HEK293 (cell line): ENCODE measurements at regions not wholly inside any gene's neighbourhood (a gene's known extent, or its start where the extent isn't known, plus 50 kb on each side); places are given as distances from the start of the nearest gene placed in this dataset.

Experiments
- SETDB1 ChIP-seq: IDR thresholded peaks from one replicate; pipeline ENCODE4 v1.6.1; 2017; ENCODE audit warnings: mild to moderate bottlenecking, low read length, moderate library complexity, mixed read lengths; ENCODE audit not compliant: insufficient read length
- ZFP41 ChIP-seq: fragments of 450-650 bp; formaldehyde crosslinking; IDR thresholded peaks from 2 replicates; pipeline ENCODE4 v1.5.1; 2016; ENCODE audit warnings: missing biosample characterization, missing genetic modification characterization, borderline replicate concordance
- ZNF239 ChIP-seq: fragments of 450-650 bp; formaldehyde crosslinking; IDR thresholded peaks from 2 replicates; pipeline ENCODE4 v1.5.1; 2016; ENCODE audit warnings: missing biosample characterization, missing genetic modification characterization
- ZNF394 ChIP-seq: fragments of 450-650 bp; formaldehyde crosslinking; IDR thresholded peaks from 2 replicates; pipeline ENCODE4 v1.5.1; 2016; ENCODE audit warnings: missing biosample characterization, missing genetic modification characterization, mild to moderate bottlenecking, moderate library complexity, borderline replicate concordance
- ZNF560 ChIP-seq: fragments of 450-650 bp; formaldehyde crosslinking; IDR thresholded peaks from 2 replicates; pipeline ENCODE4 v1.5.1; 2017; ENCODE audit warnings: missing biosample characterization, missing genetic modification characterization, borderline replicate concordance
- ZNF571 ChIP-seq: fragments of 450-650 bp; formaldehyde crosslinking; IDR thresholded peaks from 2 replicates; pipeline ENCODE4 v1.5.0; 2017; ENCODE audit warnings: missing biosample characterization, missing genetic modification characterization
- ZNF585B ChIP-seq: fragments of 450-650 bp; formaldehyde crosslinking; IDR thresholded peaks from 2 replicates; pipeline ENCODE4 v1.5.1; 2016; ENCODE audit warnings: missing biosample characterization, missing genetic modification characterization
- ZNF704 ChIP-seq: fragments of 450-650 bp; formaldehyde crosslinking; IDR thresholded peaks from 2 replicates; pipeline ENCODE4 v1.5.1; 2016; ENCODE audit warnings: missing biosample characterization, missing genetic modification characterization
- ZNF792 ChIP-seq: fragments of 450-650 bp; formaldehyde crosslinking; IDR thresholded peaks from 2 replicates; pipeline ENCODE4 v1.5.1; 2016; ENCODE audit warnings: missing biosample characterization, missing genetic modification characterization
- TF ChIP-seq, protein P1 (sequence below): fragments of 450-650 bp; formaldehyde crosslinking; IDR thresholded peaks from 2 replicates; pipeline ENCODE4 v1.5.1; 2016; ENCODE audit warnings: missing biosample characterization, missing genetic modification characterization

DNA sequence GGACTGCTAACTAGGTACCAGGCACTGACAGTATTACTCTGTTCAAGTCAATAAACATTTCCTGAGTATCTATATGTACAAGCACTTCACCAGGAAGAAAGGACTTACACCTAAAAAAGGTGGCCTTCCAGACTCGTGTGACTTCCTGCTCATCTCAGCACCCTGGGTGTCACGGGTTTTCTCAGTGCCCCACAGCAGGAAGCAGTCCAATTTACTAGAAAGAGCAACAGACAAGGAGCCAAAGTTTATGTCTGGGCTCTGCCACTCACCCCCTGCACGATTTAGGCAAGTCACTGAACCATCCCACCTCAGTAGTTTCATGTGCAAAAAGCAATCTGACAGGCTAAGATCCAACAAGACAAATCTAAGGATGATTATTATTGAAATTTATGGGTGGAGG is 92.4 kb downstream of the TMEM215 start:
- TF ChIP-seq SETDB1 (no peak), ZNF394 (tag by site-specific recombination) (no peak), ZFP41 (tag by site-specific recombination) (no peak), ZNF585B (tag by site-specific recombination) (no peak), ZNF571 (tag by site-specific recombination) (no peak), ZNF792 (tag by site-specific recombination) (no peak), ZNF239 (tag by site-specific recombination) (no peak), ZNF560 (tag by site-specific recombination) (no peak), ZNF704 (tag by site-specific recombination) (no peak)
- TF ChIP-seq, protein P1, sequence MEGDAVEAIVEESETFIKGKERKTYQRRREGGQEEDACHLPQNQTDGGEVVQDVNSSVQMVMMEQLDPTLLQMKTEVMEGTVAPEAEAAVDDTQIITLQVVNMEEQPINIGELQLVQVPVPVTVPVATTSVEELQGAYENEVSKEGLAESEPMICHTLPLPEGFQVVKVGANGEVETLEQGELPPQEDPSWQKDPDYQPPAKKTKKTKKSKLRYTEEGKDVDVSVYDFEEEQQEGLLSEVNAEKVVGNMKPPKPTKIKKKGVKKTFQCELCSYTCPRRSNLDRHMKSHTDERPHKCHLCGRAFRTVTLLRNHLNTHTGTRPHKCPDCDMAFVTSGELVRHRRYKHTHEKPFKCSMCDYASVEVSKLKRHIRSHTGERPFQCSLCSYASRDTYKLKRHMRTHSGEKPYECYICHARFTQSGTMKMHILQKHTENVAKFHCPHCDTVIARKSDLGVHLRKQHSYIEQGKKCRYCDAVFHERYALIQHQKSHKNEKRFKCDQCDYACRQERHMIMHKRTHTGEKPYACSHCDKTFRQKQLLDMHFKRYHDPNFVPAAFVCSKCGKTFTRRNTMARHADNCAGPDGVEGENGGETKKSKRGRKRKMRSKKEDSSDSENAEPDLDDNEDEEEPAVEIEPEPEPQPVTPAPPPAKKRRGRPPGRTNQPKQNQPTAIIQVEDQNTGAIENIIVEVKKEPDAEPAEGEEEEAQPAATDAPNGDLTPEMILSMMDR = no peak
